ENCODE measurements at regions not wholly inside any gene's neighbourhood (a gene's known extent, or its start where the extent isn't known, plus 50 kb on each side); places are given as distances from the start of the nearest gene placed in this dataset.

DNA sequence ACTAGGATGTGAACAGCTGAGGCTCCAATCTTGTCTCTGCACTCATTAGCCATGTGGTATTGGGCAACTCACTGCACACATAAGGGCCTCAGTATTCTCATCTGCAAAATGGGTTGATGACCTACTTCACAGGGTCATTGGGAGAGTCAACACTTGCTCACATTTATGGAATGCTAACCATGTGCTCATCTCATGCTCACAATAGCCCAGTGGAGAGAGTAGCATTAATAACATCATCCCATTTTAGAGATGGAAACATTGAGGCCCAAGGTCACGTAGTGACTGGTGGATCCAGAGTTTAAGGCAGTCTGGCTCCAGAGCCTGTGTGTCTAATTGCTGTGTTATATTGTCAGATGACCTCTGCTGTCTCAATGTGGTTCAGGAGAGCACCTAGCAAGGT is 270.2 kb upstream of the SRRM4 start:
- Histone ChIP-seq H4K5ac (ENCODE audit: insufficient read length, low read depth, low read length) (no peak overlapping the region), H3K4ac (replicated peaks; ENCODE audit: insufficient read length, low read depth, low read length) (no peak overlapping the region), H3K9me3 (ENCODE audit: insufficient read depth in 2 of 2, low read depth in 1 of 2, low read length in 1 of 2) (no peaks in the 10 kb centered on the region), H4K8ac (ENCODE audit: extremely low read depth, insufficient read depth, low read length) (no peak overlapping the region), H2BK20ac (ENCODE audit: low read length) (no peak overlapping the region), H4K91ac (replicated peaks; ENCODE audit: insufficient read length, low read length) (no peak overlapping the region), H2BK120ac (replicated peaks; ENCODE audit: low read depth, low read length) (no peak overlapping the region), H3K36me3 (ENCODE audit: control insufficient read depth in 2 of 4, insufficient read depth in 4 of 4, low read length in 3 of 4) (no peaks in the 10 kb centered on the region), H3K56ac (replicated peaks; ENCODE audit: insufficient read length, low read depth, low read length) (no peak overlapping the region), H3K14ac (ENCODE audit: insufficient read length) (no peak overlapping the region), H3K23me2 (ENCODE audit: low read depth, low read length) (peaks cover 10% of the 10 kb centered on the region; the same call in 1 of the 2 replicates), H2BK12ac (ENCODE audit: low read depth, low read length) (no peak overlapping the region), H3K4me3 (ENCODE audit: extremely low read depth in 1 of 4, insufficient read depth in 2 of 4, low read depth in 3 of 4, low read length in 4 of 4) (no peak overlapping the region), H3K27me3 (replicated peaks in 1 of 4; ENCODE audit: control insufficient read depth in 3 of 4, extremely low read depth in 1 of 4, insufficient read depth in 3 of 4, low read length in 3 of 4) (no peaks in the 10 kb centered on the region; a peak in 1 of 7 replicates), H4K20me1 (replicated peaks in 1 of 2; ENCODE audit: control insufficient read depth in 1 of 2, insufficient read depth in 2 of 2, low read length in 2 of 2) (no peaks in the 10 kb centered on the region), H3K4me2 (ENCODE audit: insufficient read depth in 1 of 2, low read depth in 2 of 2, low read length in 2 of 2) (no peak overlapping the region), H3K27ac (ENCODE audit: low read depth, low read length) (no peak overlapping the region), H3K79me2 (ENCODE audit: control insufficient read depth in 1 of 2, insufficient read depth in 2 of 2, low read length in 2 of 2) (no peaks in the 10 kb centered on the region), H3K18ac (ENCODE audit: extremely low read depth, low read length) (no peak overlapping the region), H2AK5ac (ENCODE audit: low read depth, low read length) (no peak overlapping the region), H2AFZ (ENCODE audit: low read length) (no peak overlapping the region), H2BK15ac (ENCODE audit: low read length) (no peak overlapping the region), H2BK5ac (ENCODE audit: low read depth, low read length) (no peak overlapping the region), H3K23ac (ENCODE audit: insufficient read length) (no peak overlapping the region), H3K79me1 (ENCODE audit: low read depth, low read length) (no peaks in the 10 kb centered on the region; the same call in 1 of the 2 replicates), H3K4me1 (replicated peaks in 1 of 4; ENCODE audit: control insufficient read depth in 3 of 4, insufficient read depth in 4 of 4, low read length in 3 of 4) (no peaks in the 10 kb centered on the region; a peak in 1 of 7 replicates), H3K9ac (replicated peaks in 1 of 4; ENCODE audit: extremely low read depth in 1 of 4, low read depth in 3 of 4, low read length in 3 of 4) (no peak overlapping the region)
- no peak for DNase-seq (ENCODE audit: low read depth in 1 of 2, low spot score in 2 of 2)
- ChIA-PET POLR2A (ENCODE audit: partially characterized antibody) (no interaction called here), CTCF (ENCODE audit: partially characterized antibody) (interaction anchor here (0.9 kb wide), 1 partner anchor 165 kb away, joined by 3 read pairs; no protein-coding TSS in a partner anchor)
- 90% methylated on average over 1 of the region's 1 CpG; no CpG with 5 or more reads in 1 of the 2 experiments for WGBS, 2 experiments (ENCODE audit: extremely low coverage in 1 of 2, insufficient coverage in 1 of 2, insufficient read length in 1 of 2, insufficient replicate concordance in 2 of 2, low coverage in 1 of 2, low lambda C conversion rate in 2 of 2, missing lambda C conversion rate in 1 of 2)
- FAIRE-seq, result no peak
- TF ChIP-seq POLR2A (IDR thresholded peaks at IDR 0.05; ENCODE audit: control extremely low read depth in 1 of 2, low read depth in 2 of 2, low read length in 2 of 2), result no peak
- no peak for TF ChIP-seq CHD2 (IDR thresholded peaks at IDR 0.05; ENCODE audit: low read length)
